Fibroblast of skin of right biceps (primary cell): ENCODE measurements at regions not wholly inside any gene's neighbourhood (a gene's known extent, or its start where the extent isn't known, plus 50 kb on each side); places are given as distances from the start of the nearest gene placed in this dataset.
"Not testable (repeated sequence)": the region's sequence is repeated elsewhere in the genome, so short reads cannot be mapped to it uniquely, and the experiment has no call there.

ENCODE experiments used
- DNase-seq: peaks from one replicate; pipeline ENCODE4 v3.0.0-alpha.2; 2013

GRCh38 chr20:30397111-30397510 is 860.4 kb upstream of the DEFB115 start:
- not testable (repeated sequence) for DNase-seq

- DNase-seq: not testable (repeated sequence)
Observed at GRCh38 chr20:30405061-30405460, 852.4 kb upstream of the DEFB115 start.

- DNase-seq: not testable (repeated sequence)
Observed at GRCh38 chr20:30405585-30405984, 851.9 kb upstream of the DEFB115 start.

GRCh38 chr20:30406370-30406769 is 851.1 kb upstream of the DEFB115 start:
- DNase-seq: not testable (repeated sequence)

GRCh38 chr20:30412972-30413371 is 844.5 kb upstream of the DEFB115 start:
- no peak for DNase-seq

GRCh38 chr20:30417387-30417786 is 840.1 kb upstream of the DEFB115 start:
- DNase-seq: not testable (repeated sequence)

GRCh38 chr20:30418378-30418777 is 839.1 kb upstream of the DEFB115 start:
- DNase-seq: not testable (repeated sequence)

- no peak for DNase-seq
Observed at GRCh38 chr20:30419466-30419865, 838.0 kb upstream of the DEFB115 start.

GRCh38 chr20:30419871-30420420 is 837.5 kb upstream of the DEFB115 start:
- DNase-seq: not testable (repeated sequence)
